AG04450 (cell line): ENCODE measurements at regions not wholly inside any gene's neighbourhood (a gene's known extent, or its start where the extent isn't known, plus 50 kb on each side); places are given as distances from the start of the nearest gene placed in this dataset.

ENCODE experiments used
- CTCF ChIA-PET: fragments of 300-600, 350-600 bp; formaldehyde crosslinking; extraction: SDS; loops from one replicate; lab custom pipeline; 2022; ENCODE audit warnings: antibody characterized with exemption, inconsistent platforms; lab: Charles Lee
- POLR2A ChIA-PET: fragments of 350-600 bp; formaldehyde crosslinking; extraction: SDS; loops from one replicate; lab custom pipeline; 2021; ENCODE audit warnings: antibody characterized with exemption, inconsistent platforms; lab: Yijun Ruan, JAX
- DNase-seq: peaks from one replicate; pipeline ENCODE4 v3.0.0-alpha.2; 2011; ENCODE audit warnings: low read depth, low spot score
- H3K27ac ChIP-seq: one replicate; pipeline ENCODE4 v1.5.1; 2012; ENCODE audit warnings: low read depth, low read length, control low read depth
- H3K27me3 ChIP-seq: one replicate; pipeline ENCODE4 v1.6.0; 2012; ENCODE audit warnings: low read length; ENCODE audit not compliant: control insufficient read depth, insufficient read depth
- H3K4me3 ChIP-seq: 2 replicates; pipeline ENCODE4 v1.5.1; 2011; ENCODE audit warnings: mild to moderate bottlenecking, low read depth, low read length, control low read depth
- H3K9me3 ChIP-seq: 2 replicates; pipeline ENCODE4 v1.5.1; 2012; ENCODE audit warnings: low read length; ENCODE audit not compliant: control insufficient read depth, insufficient read depth
- CTCF ChIP-seq: IDR thresholded peaks from 2 replicates; pipeline ENCODE4 v1.5.1; 2011; ENCODE audit warnings: low read depth, low read length, control low read depth, inconsistent platforms

- no peak for DNase-seq
- Histone ChIP-seq H3K27ac (no peak within 1 kb of the TSS), H3K27me3 (no peaks in the 10 kb centered on the region), H3K9me3 (no peaks in the 10 kb centered on the region), H3K4me3 (no peak within 1 kb of the TSS)
- no peak for TF ChIP-seq CTCF
- ChIA-PET CTCF (no interaction called here), POLR2A (no interaction called here)
Measured at GRCh38 chr13:105465745-105466144, 1069.7 kb downstream of the EFNB2 start, which contains the start of gene DAOA. DAOA (plus strand) TSS chr13:105466045.

GRCh38 chr13:105465251-105465650 is 1070.2 kb downstream of the EFNB2 start:
- Histone ChIP-seq H3K9me3 (no peaks in the 10 kb centered on the region), H3K4me3 (no peak overlapping the region), H3K27ac (no peak overlapping the region), H3K27me3 (no peaks in the 10 kb centered on the region)
- ChIA-PET POLR2A (no interaction called here), CTCF (no interaction called here)
- TF ChIP-seq CTCF, result no peak
- DNase-seq, result no peak

- H3K4me3 ChIP-seq, result no peak overlapping the region
- TF ChIP-seq CTCF, result no peak
- H3K27ac ChIP-seq, result no peak overlapping the region
- H3K27me3 ChIP-seq, result no peaks in the 10 kb centered on the region
- no peak for DNase-seq
- no peaks in the 10 kb centered on the region for H3K9me3 ChIP-seq
- ChIA-PET CTCF (no interaction called here), POLR2A (no interaction called here)
Measured at GRCh38 chr13:105464249-105464648, 1071.2 kb downstream of the EFNB2 start.

GRCh38 chr13:105463011-105463501 is 1072.4 kb downstream of the EFNB2 start:
- no peaks in the 10 kb centered on the region for H3K9me3 ChIP-seq
- H3K27me3 ChIP-seq, result no peaks in the 10 kb centered on the region
- DNase-seq, result no peak
- no peak overlapping the region for H3K27ac ChIP-seq
- no peak overlapping the region for H3K4me3 ChIP-seq
- TF ChIP-seq CTCF, result no peak
- CTCF ChIA-PET, result no interaction called here
- POLR2A ChIA-PET, result interaction anchor here (0.7 kb wide), 1 partner anchor 869 kb away, joined by 3 read pairs; no protein-coding TSS in a partner anchor

- no peak for DNase-seq
- H3K27ac ChIP-seq, result no peak overlapping the region
- POLR2A ChIA-PET, result no interaction called here
- CTCF ChIA-PET, result no interaction called here
- no peaks in the 10 kb centered on the region for H3K27me3 ChIP-seq
- no peaks in the 10 kb centered on the region for H3K9me3 ChIP-seq
- no peak overlapping the region for H3K4me3 ChIP-seq
- TF ChIP-seq CTCF, result no peak
Measured at GRCh38 chr13:105462098-105462497, 1073.4 kb downstream of the EFNB2 start.
